ENCODE measurements at regions not wholly inside any gene's neighbourhood (a gene's known extent, or its start where the extent isn't known, plus 50 kb on each side); places are given as distances from the start of the nearest gene placed in this dataset.

- Mint-ChIP-seq H3K9me3 (no peaks in the 10 kb centered on the region; a peak in 1 of 5 replicates), H3K4me1 (peaks cover 6% of the 10 kb centered on the region in 2 experiments; a peak in 3 of 4 replicates), H3K4me3 (no peak overlapping the region), H3K27ac (no peak overlapping the region), H3K27me3 (ENCODE audit: low read depth) (no peaks in the 10 kb centered on the region), H3K36me3 (ENCODE audit: insufficient read depth in 1 of 3, low read depth in 3 of 3) (no peaks in the 10 kb centered on the region)
- Histone ChIP-seq H3K18ac (ENCODE audit: insufficient read length, low read depth, low read length) (no peak overlapping the region), H3K14ac (ENCODE audit: insufficient read depth, low read length) (no peak overlapping the region), H3T11ph (ENCODE audit: low read length) (no peak overlapping the region), H3K56ac (ENCODE audit: insufficient read length, low read depth, low read length) (no peak overlapping the region), H2BK20ac (ENCODE audit: low read depth, low read length, poor library complexity, severe bottlenecking) (no peak overlapping the region), H3K27ac (ENCODE audit: insufficient read length, low read depth, low read length) (no peak overlapping the region), H3K4me2 (ENCODE audit: insufficient read depth, insufficient read length, low read length) (no peak overlapping the region), H2BK120ac (ENCODE audit: low read depth, low read length, poor library complexity, severe bottlenecking) (no peak overlapping the region), H2BK12ac (ENCODE audit: insufficient read length, low read depth, low read length) (no peak overlapping the region), H2AK5ac (ENCODE audit: insufficient read length, low read length) (no peak overlapping the region), H3K4ac (ENCODE audit: low read depth, low read length) (no peak overlapping the region), H2BK5ac (ENCODE audit: insufficient read length, low read length) (no peak overlapping the region), H2BK15ac (ENCODE audit: low read depth, low read length) (no peak overlapping the region), H4K8ac (replicated peaks; ENCODE audit: insufficient read length, low read depth, low read length) (no peak overlapping the region), H4K5ac (ENCODE audit: insufficient read length, low read depth, low read length) (no peak overlapping the region), H2AFZ (ENCODE audit: low read length) (no peak overlapping the region), H3K9me3 (ENCODE audit: control insufficient read depth, low read depth, low read length) (no peaks in the 10 kb centered on the region), H4K91ac (ENCODE audit: insufficient read length, low read depth, low read length) (no peak overlapping the region), H3K79me2 (ENCODE audit: insufficient read depth, low read length) (no peaks in the 10 kb centered on the region), H3K9ac (ENCODE audit: extremely low read depth, insufficient read length, low read length) (no peak overlapping the region), H3K23me2 (ENCODE audit: insufficient read length, low read depth, low read length, poor library complexity, severe bottlenecking) (no peaks in the 10 kb centered on the region), H4K20me1 (ENCODE audit: control insufficient read depth, insufficient read depth, insufficient read length) (no peaks in the 10 kb centered on the region), H3K23ac (ENCODE audit: insufficient read length, low read depth, low read length) (no peak overlapping the region), H3K79me1 (ENCODE audit: insufficient read depth, low read depth, low read length, poor library complexity, severe bottlenecking) (no peaks in the 10 kb centered on the region), H3K4me1 (ENCODE audit: insufficient read depth, low read length) (peaks cover 1% of the 10 kb centered on the region; the same call in 1 of the 2 replicates), H3K27me3 (ENCODE audit: insufficient read depth, low read length) (no peaks in the 10 kb centered on the region)
- no peak for DNase-seq
- TF ChIP-seq CTCF (conservative IDR thresholded peaks at IDR 0.05), result no peak
Measured at GRCh38 chr18:30596635-30597034, 445.9 kb downstream of the DSC3 start.
